ENCODE measurements at regions not wholly inside any gene's neighbourhood (a gene's known extent, or its start where the extent isn't known, plus 50 kb on each side); places are given as distances from the start of the nearest gene placed in this dataset.

DNA sequence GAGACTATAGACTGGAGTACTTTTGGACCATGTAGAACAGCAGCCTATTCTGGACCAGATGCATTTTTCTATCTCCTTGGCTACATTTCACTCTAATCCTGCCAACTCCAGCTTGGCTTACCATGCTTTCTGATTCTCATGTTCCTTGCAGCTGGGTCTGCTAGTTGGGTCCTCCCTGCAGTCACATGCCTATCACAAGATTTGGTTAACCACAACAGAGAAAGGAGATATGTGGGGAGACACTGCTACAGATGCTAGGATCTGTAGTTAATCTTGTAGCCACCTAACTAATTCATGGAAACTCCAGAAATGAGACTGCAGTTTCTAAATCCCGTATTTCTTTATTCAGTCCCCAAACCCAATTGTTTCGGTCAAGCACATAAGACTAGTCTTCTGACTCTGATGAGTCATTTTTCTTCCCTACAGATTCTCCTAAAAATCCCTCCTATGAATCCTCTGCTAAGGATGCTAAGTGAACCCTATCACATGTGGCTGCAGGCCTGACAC lies 410.6 kb downstream of the DAD1 start:
- H3K27me3 ChIP-seq (ENCODE audit: control insufficient read depth, extremely low read depth, insufficient read depth, low read length), result no peaks in the 10 kb centered on the region
- H3K9me1 ChIP-seq (ENCODE audit: control insufficient read depth, extremely low read depth, insufficient read depth, low read length), result no peaks in the 10 kb centered on the region
- no peaks in the 10 kb centered on the region for H3K36me3 ChIP-seq (ENCODE audit: control insufficient read depth in 2 of 2, extremely low read depth in 1 of 2, insufficient read depth in 2 of 2, low read length in 2 of 2)
- H3K9me3 ChIP-seq (ENCODE audit: control insufficient read depth, low read depth, low read length), result no peaks in the 10 kb centered on the region
- no peak overlapping the region for H3K4me3 ChIP-seq (ENCODE audit: control insufficient read depth in 2 of 3, extremely low read depth in 1 of 3, insufficient read depth in 2 of 3, low read depth in 1 of 3, low read length in 3 of 3)
- H3K27ac ChIP-seq (ENCODE audit: control insufficient read depth, insufficient read depth, low read length), result no peak overlapping the region
- no peaks in the 10 kb centered on the region for H3K4me1 ChIP-seq (ENCODE audit: control insufficient read depth, extremely low read depth, insufficient read depth, low read length)
- no peak for TF ChIP-seq EZH2 (IDR thresholded peaks at IDR 0.05; ENCODE audit: low read length)
- TF ChIP-seq, protein P1, sequence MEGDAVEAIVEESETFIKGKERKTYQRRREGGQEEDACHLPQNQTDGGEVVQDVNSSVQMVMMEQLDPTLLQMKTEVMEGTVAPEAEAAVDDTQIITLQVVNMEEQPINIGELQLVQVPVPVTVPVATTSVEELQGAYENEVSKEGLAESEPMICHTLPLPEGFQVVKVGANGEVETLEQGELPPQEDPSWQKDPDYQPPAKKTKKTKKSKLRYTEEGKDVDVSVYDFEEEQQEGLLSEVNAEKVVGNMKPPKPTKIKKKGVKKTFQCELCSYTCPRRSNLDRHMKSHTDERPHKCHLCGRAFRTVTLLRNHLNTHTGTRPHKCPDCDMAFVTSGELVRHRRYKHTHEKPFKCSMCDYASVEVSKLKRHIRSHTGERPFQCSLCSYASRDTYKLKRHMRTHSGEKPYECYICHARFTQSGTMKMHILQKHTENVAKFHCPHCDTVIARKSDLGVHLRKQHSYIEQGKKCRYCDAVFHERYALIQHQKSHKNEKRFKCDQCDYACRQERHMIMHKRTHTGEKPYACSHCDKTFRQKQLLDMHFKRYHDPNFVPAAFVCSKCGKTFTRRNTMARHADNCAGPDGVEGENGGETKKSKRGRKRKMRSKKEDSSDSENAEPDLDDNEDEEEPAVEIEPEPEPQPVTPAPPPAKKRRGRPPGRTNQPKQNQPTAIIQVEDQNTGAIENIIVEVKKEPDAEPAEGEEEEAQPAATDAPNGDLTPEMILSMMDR (optimal IDR thresholded peaks at IDR 0.05 in 1 of 3, IDR thresholded peaks at IDR 0.05 in 1 of 3, conservative IDR thresholded peaks at IDR 0.05 in 1 of 3; ENCODE audit: extremely low read depth in 1 of 3, insufficient read depth in 2 of 3, low read length in 3 of 3), result no peak
- FAIRE-seq (no peak), DNase-seq (ENCODE audit: low read depth, low spot score) (no peak)
- H2AFZ ChIP-seq (ENCODE audit: control insufficient read depth, low read length), result no peak overlapping the region
- dilution Hi-C loops (cut with MboI; ENCODE audit: extremely low pct_ligation_motif_present, low sequenced_read_pairs), result no loop called here
- no peaks in the 10 kb centered on the region for H3K79me2 ChIP-seq (ENCODE audit: control insufficient read depth, insufficient read depth, low read length)
- H3K9ac ChIP-seq (ENCODE audit: control insufficient read depth, extremely low read depth, insufficient read depth, low read length), result no peak overlapping the region
- H3K4me2 ChIP-seq (ENCODE audit: control insufficient read depth, extremely low read depth, insufficient read depth, low read depth, low read length), result no peak overlapping the region
- no peaks in the 10 kb centered on the region for H4K20me1 ChIP-seq (ENCODE audit: control insufficient read depth, extremely low read depth, insufficient read depth, low read length)

DNA sequence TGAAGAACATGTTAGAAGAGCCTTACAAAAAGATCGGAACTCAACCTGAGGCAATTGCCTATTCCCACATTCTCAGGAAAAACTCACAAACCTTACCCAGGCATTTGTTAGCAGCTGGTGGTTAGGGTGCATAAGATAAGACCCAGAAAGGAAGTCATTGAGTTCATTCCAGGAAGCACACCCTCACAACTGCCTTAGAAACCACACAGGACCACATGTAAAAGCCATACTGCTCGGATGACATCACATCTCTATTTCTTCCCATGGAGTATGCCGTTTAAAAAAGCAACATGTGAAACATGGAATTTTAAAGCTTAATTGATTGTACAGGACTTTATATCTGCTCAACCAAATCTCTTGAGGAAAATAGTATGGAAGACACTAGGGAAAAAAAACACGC lies 411.2 kb downstream of the DAD1 start:
- H3K4me3 ChIP-seq (ENCODE audit: control insufficient read depth in 2 of 3, extremely low read depth in 1 of 3, insufficient read depth in 2 of 3, low read depth in 1 of 3, low read length in 3 of 3), result no peak overlapping the region
- H3K4me1 ChIP-seq (ENCODE audit: control insufficient read depth, extremely low read depth, insufficient read depth, low read length), result no peaks in the 10 kb centered on the region
- H4K20me1 ChIP-seq (ENCODE audit: control insufficient read depth, extremely low read depth, insufficient read depth, low read length), result no peaks in the 10 kb centered on the region
- no peak overlapping the region for H3K27ac ChIP-seq (ENCODE audit: control insufficient read depth, insufficient read depth, low read length)
- no peaks in the 10 kb centered on the region for H3K27me3 ChIP-seq (ENCODE audit: control insufficient read depth, extremely low read depth, insufficient read depth, low read length)
- H3K36me3 ChIP-seq (ENCODE audit: control insufficient read depth in 2 of 2, extremely low read depth in 1 of 2, insufficient read depth in 2 of 2, low read length in 2 of 2), result no peaks in the 10 kb centered on the region
- no peak overlapping the region for H3K4me2 ChIP-seq (ENCODE audit: control insufficient read depth, extremely low read depth, insufficient read depth, low read depth, low read length)
- DNase-seq (ENCODE audit: low read depth, low spot score) (no peak), FAIRE-seq (no peak)
- H3K9me1 ChIP-seq (ENCODE audit: control insufficient read depth, extremely low read depth, insufficient read depth, low read length), result no peaks in the 10 kb centered on the region
- H2AFZ ChIP-seq (ENCODE audit: control insufficient read depth, low read length), result no peak overlapping the region
- H3K9me3 ChIP-seq (ENCODE audit: control insufficient read depth, low read depth, low read length), result no peaks in the 10 kb centered on the region
- no peak for TF ChIP-seq EZH2 (IDR thresholded peaks at IDR 0.05; ENCODE audit: low read length)
- TF ChIP-seq, protein P1 (optimal IDR thresholded peaks at IDR 0.05 in 1 of 3, IDR thresholded peaks at IDR 0.05 in 1 of 3, conservative IDR thresholded peaks at IDR 0.05 in 1 of 3; ENCODE audit: extremely low read depth in 1 of 3, insufficient read depth in 2 of 3, low read length in 3 of 3), result no peak
- no peak overlapping the region for H3K9ac ChIP-seq (ENCODE audit: control insufficient read depth, extremely low read depth, insufficient read depth, low read length)
- H3K79me2 ChIP-seq (ENCODE audit: control insufficient read depth, insufficient read depth, low read length), result no peaks in the 10 kb centered on the region
- dilution Hi-C loops (cut with MboI; ENCODE audit: extremely low pct_ligation_motif_present, low sequenced_read_pairs), result no loop called here
